Fibroblast of peridontal ligament (primary cell): ENCODE measurements at regions not wholly inside any gene's neighbourhood (a gene's known extent, or its start where the extent isn't known, plus 50 kb on each side); places are given as distances from the start of the nearest gene placed in this dataset.
A peak's percentile ranks its signal among the peaks of the same experiment; 100 is the strongest.

ENCODE experiments used
- DNase-seq: peaks from one replicate; pipeline ENCODE4 v3.0.0-alpha.2; 2010; ENCODE audit errors: extremely low read depth

GRCh38 chr18:48488388-48488850, 50.4 kb upstream of the CTIF start:
- peak; percentile 91 for DNase-seq

- DNase-seq = peak; percentile 62
Measured at GRCh38 chr18:48486754-48487153, 52.1 kb upstream of the CTIF start.

DNA sequence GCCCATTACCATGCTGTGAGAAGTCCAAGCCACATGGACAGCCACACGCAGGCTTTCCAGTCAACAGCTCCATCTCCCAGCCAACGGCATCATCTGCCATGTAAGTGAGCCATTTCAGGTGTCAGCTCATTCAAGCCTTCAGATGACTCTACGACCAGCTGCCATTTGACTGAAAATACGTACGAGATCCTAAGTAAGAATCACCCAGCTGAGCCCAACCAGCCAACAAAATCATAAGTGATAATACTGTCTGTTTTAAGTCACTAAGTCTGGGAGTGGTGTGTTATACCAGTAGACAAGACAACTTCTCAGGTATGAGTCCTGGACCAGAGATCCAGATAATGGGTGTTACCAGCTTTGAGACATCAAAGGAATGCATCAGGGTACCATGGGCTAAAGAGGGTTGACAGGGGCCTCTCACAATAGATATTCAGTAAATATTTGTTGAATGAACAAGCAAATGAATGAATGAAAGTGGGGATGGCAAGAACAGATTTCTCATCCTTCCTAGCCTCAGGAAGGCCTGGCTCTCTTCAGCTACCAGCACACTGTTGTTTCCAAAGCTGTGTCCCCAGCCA, 52.9 kb upstream of the CTIF start:
- DNase-seq = no peak

GRCh38 chr18:48481092-48481491, 57.7 kb upstream of the CTIF start:
- DNase-seq = no peak

DNA sequence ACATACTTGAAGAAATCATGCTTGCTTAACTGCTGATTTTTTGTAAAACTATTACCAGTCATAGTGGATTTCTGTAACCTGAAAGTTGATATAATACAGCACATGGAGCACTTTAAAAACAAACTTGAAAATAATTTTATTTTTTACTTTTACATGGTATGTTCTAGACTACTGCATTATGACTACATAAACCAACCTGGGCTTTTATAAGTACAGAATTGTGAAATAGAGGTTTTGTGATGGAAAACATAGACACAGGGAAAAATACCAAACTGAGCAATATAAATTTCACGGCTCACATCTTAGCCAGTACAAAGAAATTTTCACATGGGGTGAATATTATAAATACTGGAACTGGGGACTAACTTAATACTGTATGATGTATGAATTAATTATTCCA, 59.3 kb upstream of the CTIF start:
- DNase-seq = no peak

- DNase-seq = no peak
Measured at GRCh38 chr18:48477348-48477747, 61.5 kb upstream of the CTIF start.

GRCh38 chr18:48476550-48476917, 62.3 kb upstream of the CTIF start:
- no peak for DNase-seq

DNA sequence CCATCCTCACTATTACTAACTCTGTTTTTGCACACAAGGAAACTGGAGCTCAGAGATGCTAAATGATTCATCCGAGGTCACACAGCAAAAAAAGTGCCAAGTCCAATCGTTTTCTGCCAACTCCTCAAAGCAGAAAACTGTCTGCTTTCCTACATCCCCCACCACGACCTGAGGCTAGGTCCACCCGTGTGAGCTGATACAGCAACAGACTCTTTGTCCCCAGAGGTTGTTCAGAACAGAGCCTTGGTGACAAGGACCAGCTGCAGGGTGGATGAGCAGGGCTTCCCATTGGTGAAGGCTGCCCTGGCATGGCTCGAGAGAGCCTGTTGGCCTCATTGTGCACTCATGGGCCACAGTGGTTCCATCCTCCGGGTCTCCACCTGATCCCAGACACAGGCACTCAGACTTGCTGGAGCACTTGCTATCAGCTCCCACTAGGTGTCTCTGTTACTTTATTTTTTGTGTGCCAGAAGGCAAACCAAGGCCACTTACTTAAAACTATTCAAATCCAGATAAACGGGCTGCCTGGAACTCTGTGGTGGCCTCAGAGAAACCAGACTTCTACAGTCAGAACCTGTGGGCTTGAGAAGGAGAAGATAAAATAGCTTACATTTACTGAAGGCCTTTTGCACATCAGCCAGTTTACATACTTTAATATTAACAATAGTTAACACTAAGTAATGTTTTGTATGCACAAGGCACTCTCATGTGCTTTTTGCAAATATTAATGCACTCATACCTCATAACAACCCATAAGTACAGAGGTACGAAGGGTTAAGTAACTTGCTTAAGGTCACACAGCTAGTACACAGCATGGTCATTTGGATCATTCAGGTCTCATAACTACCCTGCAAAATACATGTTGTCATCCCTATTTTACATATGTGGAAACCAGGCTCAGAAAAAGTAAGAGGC, 62.9 kb upstream of the CTIF start:
- peak; percentile 90 for DNase-seq

DNA sequence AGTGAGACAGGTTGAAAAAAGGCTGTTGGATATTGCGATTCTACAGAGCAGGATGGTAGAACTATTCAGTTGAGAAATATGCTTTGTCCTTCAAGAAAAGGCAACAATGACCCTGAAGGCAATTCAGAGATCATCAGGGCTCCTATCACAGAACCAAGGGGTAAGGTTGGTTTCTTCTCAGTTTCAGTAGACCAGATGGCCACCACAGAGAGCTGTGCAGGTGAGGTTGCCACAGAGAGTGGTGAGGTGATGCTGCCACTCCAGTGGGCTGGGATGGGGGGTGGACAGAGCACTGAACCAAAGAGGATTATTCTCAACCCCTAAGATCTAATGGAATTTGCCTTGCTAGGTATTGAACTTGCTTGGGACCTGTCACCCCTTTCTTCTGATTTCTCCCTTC, 64.6 kb upstream of the ZBTB7C start:
- DNase-seq = no peak

- peak; percentile 70 for DNase-seq
Measured at GRCh38 chr18:48472610-48473009, 63.4 kb upstream of the ZBTB7C start.

DNA sequence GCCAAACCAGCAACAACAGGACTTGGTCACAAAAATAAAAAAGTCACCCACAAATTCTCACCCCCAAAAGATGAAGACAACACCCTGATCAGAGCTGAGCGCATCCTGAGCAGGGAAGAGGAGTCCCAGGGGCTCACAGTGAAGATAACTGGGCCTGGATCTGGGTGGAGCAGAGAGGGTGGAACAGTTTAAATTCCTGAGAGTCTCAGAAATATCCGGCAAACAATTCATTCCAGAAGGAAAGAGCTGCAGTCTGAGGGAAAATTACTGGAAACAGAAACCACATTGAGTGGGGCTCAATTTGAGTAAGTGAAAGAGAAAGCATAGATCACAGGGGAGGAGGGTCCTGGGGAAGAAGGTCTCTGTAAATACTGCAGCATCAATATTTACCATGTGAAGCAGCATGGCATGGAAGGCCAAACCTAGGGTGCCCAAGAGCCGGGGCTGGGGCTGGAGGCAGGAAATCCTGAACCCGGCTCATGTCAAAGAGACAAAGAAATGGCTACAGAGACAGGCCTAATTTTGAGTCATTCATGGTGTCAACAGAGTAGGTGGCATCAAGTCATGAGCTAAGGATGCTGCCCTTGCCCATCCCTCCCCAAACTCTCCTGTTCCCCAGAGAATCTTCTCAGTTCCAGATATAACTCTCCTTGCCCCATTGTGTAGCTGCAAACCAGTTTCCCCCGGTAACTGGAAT, 61.4 kb upstream of the ZBTB7C start:
- DNase-seq = peak; percentile 75

DNA sequence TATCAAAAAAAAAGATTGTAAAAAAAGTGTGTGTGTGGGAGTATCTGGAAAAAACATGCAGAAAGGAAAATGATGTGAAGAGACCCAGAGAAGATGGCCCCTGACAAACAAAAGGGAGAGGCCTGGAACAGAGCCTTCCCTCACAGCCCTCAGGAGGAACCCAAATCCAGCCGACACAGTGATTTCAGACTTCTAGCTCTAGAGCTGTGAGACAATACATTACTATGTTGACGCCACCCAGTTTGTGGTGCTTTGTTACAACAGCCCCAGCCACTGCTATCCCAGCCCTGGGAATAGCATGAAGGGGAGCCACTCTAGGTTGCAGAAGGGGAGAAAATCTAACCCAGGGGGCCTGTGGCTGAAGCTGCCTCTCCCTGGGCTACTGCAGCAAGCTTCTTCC, 59.0 kb upstream of the ZBTB7C start:
- no peak for DNase-seq

DNA sequence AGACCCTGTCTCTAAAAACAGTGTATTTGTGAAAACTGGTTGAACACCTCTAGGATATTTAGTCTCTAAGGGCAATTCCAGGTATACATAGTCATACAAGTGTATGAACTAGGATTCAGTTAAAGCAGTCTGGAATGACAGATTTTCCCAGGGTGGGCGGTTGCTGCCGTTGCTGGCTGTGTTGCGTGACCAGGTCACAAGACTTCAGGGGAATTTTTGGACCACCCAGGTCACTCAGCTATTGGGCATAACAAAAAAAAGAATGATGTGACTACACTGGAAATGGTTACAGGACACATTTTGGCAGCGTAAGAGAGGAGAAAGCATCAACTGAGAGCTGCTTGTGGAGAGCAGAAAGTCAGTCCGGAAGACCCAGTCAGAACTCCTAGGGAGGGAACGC, 58.0 kb upstream of the ZBTB7C start:
- DNase-seq = no peak

- DNase-seq = no peak
Measured at GRCh38 chr18:48462510-48462909, 53.3 kb upstream of the ZBTB7C start.

- peak; percentile 63 for DNase-seq
Measured at GRCh38 chr18:48460929-48461583, 51.9 kb upstream of the ZBTB7C start.

- no peak for DNase-seq
Measured at GRCh38 chr18:48459465-48459864, 50.3 kb upstream of the ZBTB7C start.

- no peak for DNase-seq
Measured at GRCh38 chr18:48459016-48459415, 49.8 kb upstream of the ZBTB7C start.
